GM12864 (cell line): ENCODE measurements at regions not wholly inside any gene's neighbourhood (a gene's known extent, or its start where the extent isn't known, plus 50 kb on each side); places are given as distances from the start of the nearest gene placed in this dataset.
"Not testable (repeated sequence)": the region's sequence is repeated elsewhere in the genome, so short reads cannot be mapped to it uniquely, and the experiment has no call there.

Experiments
- DNase-seq: peaks from one replicate; pipeline ENCODE4 v3.0.0-alpha.2; 2011; ENCODE audit warnings: low read depth
- H3K4me3 ChIP-seq: 2 replicates; pipeline ENCODE4 v1.5.1; 2011; ENCODE audit warnings: mild to moderate bottlenecking, low read depth, low read length, control low read depth
- TF ChIP-seq, protein P1 (sequence below): IDR thresholded peaks from 2 replicates; pipeline ENCODE4 v1.5.1; 2011; ENCODE audit warnings: low read depth, mild to moderate bottlenecking, moderate library complexity, low read length, control low read depth, inconsistent platforms; ENCODE audit errors: missing control alignments

DNA sequence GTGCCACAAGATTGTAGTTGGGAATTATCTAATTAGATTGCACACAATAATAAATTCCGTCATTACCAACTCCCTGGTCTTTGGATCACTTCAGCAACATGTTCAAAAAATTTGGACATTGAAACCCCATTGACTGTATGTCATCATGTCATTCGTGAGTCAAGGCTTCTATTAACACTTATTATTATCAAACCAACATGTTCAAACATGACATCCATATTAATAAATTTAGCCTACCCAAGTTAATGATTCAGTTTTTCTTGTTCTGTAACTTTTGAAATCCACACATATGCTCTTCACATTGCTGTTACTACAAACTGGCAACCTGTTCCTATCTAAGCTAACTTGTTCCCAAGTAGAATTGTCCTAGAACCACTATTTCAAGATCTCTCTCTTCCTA, 1142.7 kb upstream of the SLC39A10 start:
- DNase-seq = no peak
- H3K4me3 ChIP-seq = no peak overlapping the region
- TF ChIP-seq, protein P1, sequence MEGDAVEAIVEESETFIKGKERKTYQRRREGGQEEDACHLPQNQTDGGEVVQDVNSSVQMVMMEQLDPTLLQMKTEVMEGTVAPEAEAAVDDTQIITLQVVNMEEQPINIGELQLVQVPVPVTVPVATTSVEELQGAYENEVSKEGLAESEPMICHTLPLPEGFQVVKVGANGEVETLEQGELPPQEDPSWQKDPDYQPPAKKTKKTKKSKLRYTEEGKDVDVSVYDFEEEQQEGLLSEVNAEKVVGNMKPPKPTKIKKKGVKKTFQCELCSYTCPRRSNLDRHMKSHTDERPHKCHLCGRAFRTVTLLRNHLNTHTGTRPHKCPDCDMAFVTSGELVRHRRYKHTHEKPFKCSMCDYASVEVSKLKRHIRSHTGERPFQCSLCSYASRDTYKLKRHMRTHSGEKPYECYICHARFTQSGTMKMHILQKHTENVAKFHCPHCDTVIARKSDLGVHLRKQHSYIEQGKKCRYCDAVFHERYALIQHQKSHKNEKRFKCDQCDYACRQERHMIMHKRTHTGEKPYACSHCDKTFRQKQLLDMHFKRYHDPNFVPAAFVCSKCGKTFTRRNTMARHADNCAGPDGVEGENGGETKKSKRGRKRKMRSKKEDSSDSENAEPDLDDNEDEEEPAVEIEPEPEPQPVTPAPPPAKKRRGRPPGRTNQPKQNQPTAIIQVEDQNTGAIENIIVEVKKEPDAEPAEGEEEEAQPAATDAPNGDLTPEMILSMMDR = no peak

DNA sequence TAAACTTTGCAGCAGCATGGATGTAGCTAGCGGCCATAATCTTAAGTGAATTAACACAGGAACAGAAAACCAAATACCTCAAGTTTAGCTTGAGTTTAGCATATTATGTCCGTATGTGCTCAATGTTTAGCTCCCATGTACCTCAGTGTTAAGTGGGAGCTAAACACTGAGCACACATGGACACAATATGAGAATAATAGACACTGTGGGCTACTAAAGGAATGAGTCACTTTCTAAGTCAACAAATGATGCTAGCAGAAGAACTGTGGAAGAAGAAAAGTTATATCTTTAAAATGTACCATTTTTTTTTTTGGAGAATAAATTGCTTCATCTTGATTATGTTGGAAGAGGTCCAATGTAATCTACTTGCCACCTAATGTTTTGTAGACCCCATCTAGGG, 1146.0 kb upstream of the SLC39A10 start:
- not testable (repeated sequence) for DNase-seq, H3K4me3 ChIP-seq

DNA sequence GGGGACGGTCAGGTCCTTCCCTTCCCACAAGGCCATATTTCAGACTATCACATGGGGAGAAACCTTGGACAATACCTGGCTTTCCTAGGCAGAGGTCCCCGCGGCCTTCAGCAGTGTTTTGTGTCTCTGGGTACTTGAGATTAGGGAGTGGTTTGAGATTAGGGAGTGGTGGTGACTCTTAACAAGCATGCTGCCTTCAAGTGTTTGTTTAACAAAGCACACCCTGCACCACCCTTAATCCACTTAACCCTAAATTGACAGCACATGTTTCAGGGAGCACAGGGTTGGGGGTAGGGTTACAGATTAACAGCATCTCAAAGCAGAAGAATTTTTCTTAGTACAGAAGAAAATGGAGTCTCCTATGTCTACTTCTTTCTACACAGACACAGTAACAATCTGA, 1152.2 kb upstream of the SLC39A10 start:
- not testable (repeated sequence) for DNase-seq, H3K4me3 ChIP-seq

DNA sequence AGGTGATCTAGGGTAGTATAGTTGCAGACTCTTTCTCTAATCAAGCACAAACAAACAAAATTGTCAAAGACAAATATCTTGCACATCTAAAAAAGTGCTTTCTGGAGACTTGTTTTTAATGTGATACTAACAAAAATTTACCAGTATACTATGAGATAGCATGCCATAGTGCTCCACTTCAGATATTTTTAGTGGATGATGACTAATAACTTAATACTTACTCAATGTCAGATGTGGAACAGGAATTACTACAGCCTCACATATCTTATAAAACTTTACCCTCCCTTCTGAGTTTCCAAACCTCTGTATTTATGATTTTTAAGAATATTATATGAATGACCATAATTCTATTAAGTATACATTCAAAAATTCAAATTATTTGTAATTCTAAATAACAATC, 1162.0 kb upstream of the SLC39A10 start:
- no peak overlapping the region for H3K4me3 ChIP-seq
- no peak for DNase-seq
- TF ChIP-seq, protein P1 = no peak

DNA sequence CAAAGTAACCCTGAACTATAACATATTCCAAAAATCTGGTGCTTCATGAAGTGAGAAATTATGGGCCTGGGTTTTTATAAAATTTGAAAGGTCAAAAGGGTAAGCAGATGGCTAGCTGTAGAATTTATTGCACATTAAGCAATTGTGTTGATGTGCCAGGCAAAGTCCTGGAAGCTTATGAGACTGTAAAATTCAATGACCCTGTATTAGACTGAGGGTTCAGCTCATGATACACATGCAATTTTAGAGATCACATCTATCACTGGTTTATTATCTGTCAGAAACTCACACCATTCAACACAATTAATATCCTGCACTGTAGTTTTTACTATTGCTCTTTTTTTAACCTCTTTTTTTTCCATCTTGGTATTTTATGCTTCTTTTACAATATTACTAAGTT, 1162.6 kb upstream of the SLC39A10 start:
- no peak for DNase-seq
- TF ChIP-seq, protein P1 = no peak
- H3K4me3 ChIP-seq = no peak overlapping the region

DNA sequence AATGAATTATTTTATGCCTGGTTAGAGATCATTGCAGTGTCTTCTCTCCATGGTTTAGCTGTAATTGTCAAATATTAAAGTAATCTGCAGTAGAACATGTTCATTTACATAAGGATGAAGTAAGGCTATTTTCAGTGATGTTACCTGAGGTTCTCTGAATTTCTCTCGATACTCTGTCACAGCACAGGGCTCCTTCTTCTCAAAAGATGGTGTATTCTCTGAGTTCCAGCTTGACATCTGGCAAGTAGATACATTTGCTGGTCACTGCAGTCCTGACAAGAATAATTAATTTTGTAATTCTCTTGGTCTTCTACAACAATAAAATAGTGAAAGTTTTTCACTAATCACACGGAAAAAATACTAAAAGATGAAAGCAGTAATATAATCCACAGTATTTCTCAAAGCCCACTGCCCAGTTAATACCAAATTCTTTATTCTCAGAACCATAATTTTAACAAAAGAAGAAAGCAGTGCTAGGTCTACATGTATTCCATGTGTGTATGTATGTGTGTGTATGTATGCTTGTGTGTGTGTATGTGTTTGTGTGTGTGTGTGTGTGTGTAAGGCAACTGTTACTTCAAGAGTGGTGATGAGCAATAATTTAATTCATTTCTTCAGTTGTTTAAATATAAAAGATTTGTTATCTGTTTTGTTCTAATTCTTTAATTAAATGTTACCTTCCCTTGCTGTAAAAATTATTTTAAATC, 1165.5 kb upstream of the SLC39A10 start:
- DNase-seq = no peak
- no peak overlapping the region for H3K4me3 ChIP-seq
- TF ChIP-seq, protein P1 = no peak

DNA sequence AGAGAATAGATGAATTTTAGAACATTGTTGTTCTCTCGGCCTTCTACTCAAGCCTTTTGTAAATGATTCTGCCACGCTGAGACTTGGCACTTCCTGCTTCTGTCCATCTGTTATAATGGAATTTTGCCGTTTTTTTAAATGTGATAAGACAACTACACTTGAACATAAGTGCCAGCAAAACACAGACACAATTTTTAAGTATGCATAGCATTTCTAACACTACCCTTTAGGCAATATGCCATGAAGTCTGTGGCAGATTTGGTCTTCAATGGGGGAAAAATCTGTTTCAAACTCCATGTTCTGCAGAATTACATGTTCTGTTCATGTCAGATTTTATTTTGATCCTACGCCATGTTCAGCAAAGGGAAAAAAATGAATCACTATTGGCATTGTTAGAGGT, 1170.7 kb upstream of the SLC39A10 start:
- TF ChIP-seq, protein P1 = no peak
- no peak for DNase-seq
- no peak overlapping the region for H3K4me3 ChIP-seq

DNA sequence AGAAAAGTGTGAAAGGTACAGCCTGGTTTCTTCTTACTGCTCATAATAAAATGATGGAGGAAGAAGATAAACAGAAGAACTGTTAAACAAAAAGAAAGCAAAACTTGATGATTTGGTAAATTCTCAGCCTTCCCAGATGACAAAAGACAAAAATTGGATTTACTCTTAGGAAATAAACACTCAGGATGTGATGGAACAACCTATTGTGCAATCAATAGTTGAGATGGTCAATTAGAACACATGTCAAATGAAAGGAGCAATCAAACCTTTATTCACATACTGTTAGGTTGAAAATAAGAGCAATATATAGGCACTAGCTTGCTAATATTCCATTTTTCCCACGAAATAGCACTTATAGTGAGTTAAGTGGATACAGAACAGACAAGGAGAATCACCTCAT, 1174.0 kb upstream of the SLC39A10 start:
- TF ChIP-seq, protein P1 = no peak

More for the DNA sequence above, 1174.0 kb upstream of the SLC39A10 start:
- DNase-seq = no peak
- no peak overlapping the region for H3K4me3 ChIP-seq
